ENCODE measurements at regions not wholly inside any gene's neighbourhood (a gene's known extent, or its start where the extent isn't known, plus 50 kb on each side); places are given as distances from the start of the nearest gene placed in this dataset.

- no peak for DNase-seq (ENCODE audit: low read depth in 2 of 2)
These were observed 50.4 kb upstream of the CTNNBL1 start for GRCh38 chr20:37643400-37643799.

- no peak for DNase-seq (ENCODE audit: low read depth in 2 of 2)
These were observed 51.6 kb upstream of the CTNNBL1 start for GRCh38 chr20:37642246-37642645.

GRCh38 chr20:37640600-37641561, 52.9 kb upstream of the CTNNBL1 start:
- DNase-seq (ENCODE audit: low read depth in 2 of 2) = no peak

- DNase-seq (ENCODE audit: low read depth in 2 of 2) = no peak
These were observed 55.3 kb upstream of the CTNNBL1 start for GRCh38 chr20:37638527-37638926.

GRCh38 chr20:37636977-37637376, 56.9 kb upstream of the CTNNBL1 start:
- no peak for DNase-seq (ENCODE audit: low read depth in 2 of 2)

GRCh38 chr20:37636212-37636975, 57.4 kb upstream of the CTNNBL1 start:
- DNase-seq (ENCODE audit: low read depth in 2 of 2) = no peak

- DNase-seq (ENCODE audit: low read depth in 2 of 2) = no peak
These were observed 62.8 kb upstream of the CTNNBL1 start for GRCh38 chr20:37630993-37631392.

- no peak for DNase-seq (ENCODE audit: low read depth in 2 of 2)
These were observed 63.7 kb upstream of the CTNNBL1 start for GRCh38 chr20:37630166-37630565.

- no peak for DNase-seq (ENCODE audit: low read depth in 2 of 2)
These were observed 66.1 kb upstream of the CTNNBL1 start for GRCh38 chr20:37627767-37628130.

- peak; percentile 14 to 28 for DNase-seq (ENCODE audit: low read depth in 2 of 2)
These were observed 66.6 kb upstream of the CTNNBL1 start for GRCh38 chr20:37627060-37627766.

GRCh38 chr20:37624963-37625362, 68.9 kb upstream of the CTNNBL1 start:
- no peak for DNase-seq (ENCODE audit: low read depth in 2 of 2)

GRCh38 chr20:37622728-37623127, 71.1 kb upstream of the CTNNBL1 start:
- DNase-seq (ENCODE audit: low read depth in 2 of 2) = no peak

GRCh38 chr20:37619496-37619895, 74.3 kb upstream of the CTNNBL1 start:
- DNase-seq (ENCODE audit: low read depth in 2 of 2) = no peak

- DNase-seq (ENCODE audit: low read depth in 2 of 2) = no peak
These were observed 77.8 kb upstream of the CTNNBL1 start for GRCh38 chr20:37616110-37616425.

GRCh38 chr20:37615340-37616109, 78.3 kb upstream of the CTNNBL1 start:
- DNase-seq (ENCODE audit: low read depth in 2 of 2) = peak; percentile 46 to 69

GRCh38 chr20:37611852-37612251, 82.0 kb upstream of the CTNNBL1 start:
- DNase-seq (ENCODE audit: low read depth in 2 of 2) = no peak

GRCh38 chr20:37611346-37611745, 82.5 kb upstream of the CTNNBL1 start:
- no peak for DNase-seq (ENCODE audit: low read depth in 2 of 2)

- DNase-seq (ENCODE audit: low read depth in 2 of 2) = no peak
These were observed 82.6 kb upstream of the BLCAP start for GRCh38 chr20:37610203-37610798.

GRCh38 chr20:37602634-37603033, 75.0 kb upstream of the BLCAP start:
- DNase-seq (ENCODE audit: low read depth in 2 of 2) = no peak

- no peak for DNase-seq (ENCODE audit: low read depth in 2 of 2)
These were observed 72.8 kb upstream of the BLCAP start for GRCh38 chr20:37600486-37600885.

Measured in stimulated activated CD4-positive, alpha-beta T cell treated with anti-CD3 and anti-CD28 coated beads, Interleukin-4, amount 100 ng/mL, for 48 hours (primary cell).